ENCODE measurements at regions not wholly inside any gene's neighbourhood (a gene's known extent, or its start where the extent isn't known, plus 50 kb on each side); places are given as distances from the start of the nearest gene placed in this dataset.

DNA sequence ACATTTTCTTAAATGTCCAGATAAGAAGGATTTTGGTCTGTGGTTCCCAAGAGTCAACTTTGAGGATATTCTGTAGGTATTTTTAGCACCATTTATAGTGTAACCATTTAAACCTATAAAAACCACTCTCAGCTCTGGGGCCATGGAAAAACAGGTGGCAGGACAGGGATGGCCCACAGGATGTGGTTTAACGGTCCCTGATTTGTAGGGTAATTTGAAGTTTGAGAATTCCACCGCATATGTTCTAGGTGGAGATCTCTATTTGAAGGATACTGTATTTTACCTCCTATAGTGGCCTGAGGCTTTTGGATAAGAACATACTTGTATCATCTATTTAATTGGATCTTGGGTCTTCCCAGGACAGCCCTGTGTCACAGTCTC is 62.4 kb upstream of the IGLL5 start:
- DNase-seq = no peak

DNA sequence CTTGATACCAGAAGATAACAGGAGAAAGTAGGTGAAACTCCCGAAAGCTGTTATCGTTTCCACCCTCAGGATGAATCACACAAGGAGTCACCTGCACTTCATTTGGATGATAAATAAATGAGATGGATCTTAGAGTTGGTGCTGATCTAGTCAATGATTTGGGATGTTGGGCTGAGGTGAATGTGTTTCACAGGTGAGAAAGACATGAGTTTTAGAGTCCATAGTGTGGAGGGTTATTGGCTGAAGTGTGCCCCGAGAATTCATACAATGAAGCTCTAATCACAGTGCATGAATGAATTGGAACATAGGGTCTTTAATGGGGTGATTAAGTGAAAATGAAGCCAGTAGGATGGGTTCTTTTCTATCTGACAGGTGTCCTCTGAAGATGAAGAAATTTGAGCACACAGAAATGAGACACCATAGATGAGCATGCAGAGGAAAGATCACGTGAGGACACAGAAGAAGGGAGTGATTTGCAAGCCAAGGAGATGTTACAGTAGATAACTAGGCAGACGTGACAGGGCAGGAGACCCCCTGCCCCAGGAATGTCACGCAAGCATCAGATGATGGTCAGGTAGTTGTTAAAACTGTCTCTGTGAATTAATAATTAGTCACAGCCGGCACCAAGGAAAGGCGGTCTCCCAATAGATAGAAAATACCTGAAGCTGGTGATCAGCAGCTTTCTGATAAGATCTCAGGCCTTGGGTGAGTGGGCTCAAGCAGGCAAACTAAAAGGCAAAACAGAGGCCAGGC is 60.3 kb upstream of the IGLL5 start:
- DNase-seq = no peak

- DNase-seq = no peak
Measured at GRCh38 chr22:22830193-22830592, 57.4 kb upstream of the IGLL5 start.

DNA sequence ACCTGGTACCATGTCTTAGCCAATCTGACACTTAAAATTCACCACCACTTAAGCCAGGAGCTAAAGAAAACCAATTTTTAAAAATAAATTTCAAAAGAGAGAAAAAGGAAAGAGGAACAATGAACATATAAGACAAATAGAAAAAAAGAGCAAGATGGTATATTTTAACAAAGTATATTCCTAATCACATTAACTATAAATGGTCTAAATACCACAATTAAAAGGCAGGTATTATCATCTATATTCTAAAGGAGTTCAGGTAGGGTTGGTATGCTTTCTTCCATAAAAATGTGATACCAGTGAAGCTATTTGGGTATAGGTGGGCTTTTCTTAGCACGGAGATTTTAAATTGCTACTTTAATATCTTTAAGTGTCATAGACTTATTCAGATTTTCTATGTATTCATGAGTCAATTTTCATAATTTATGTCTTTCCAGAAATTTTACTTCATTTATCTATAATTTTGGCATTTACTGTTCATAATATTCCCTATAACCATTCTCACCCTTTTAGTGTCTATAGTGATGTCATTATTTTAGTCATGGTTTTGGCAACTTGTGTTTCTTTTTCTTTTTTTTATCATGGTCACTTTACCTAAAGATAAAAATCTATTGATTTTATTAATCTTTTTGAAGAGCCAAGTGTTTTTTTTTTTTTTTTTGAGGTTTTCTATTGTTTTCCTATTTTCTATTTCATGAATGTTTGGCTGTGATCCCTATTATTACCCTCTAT is 56.5 kb upstream of the IGLL5 start:
- no peak for DNase-seq

DNA sequence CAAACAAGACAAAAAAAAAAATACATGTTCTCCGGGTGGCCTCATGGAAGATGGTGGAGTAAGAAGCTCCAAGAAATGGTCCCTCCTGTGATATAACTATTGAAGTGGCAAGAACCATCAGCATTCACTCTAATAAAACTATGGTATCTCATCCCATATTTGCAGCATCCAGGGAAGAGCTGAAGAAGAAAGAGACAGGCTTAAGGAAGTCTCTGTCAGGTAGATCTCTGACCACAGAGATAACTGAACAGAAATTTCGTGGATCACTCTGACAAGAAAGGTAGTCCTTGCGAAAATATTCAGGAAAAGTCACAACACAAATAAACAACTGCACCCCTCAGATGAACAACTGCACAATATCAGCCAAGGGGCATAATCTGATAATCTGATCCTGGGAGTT is 54.6 kb upstream of the IGLL5 start:
- no peak for DNase-seq

GRCh38 chr22:22833488-22833887 is 54.1 kb upstream of the IGLL5 start:
- no peak for DNase-seq

DNA sequence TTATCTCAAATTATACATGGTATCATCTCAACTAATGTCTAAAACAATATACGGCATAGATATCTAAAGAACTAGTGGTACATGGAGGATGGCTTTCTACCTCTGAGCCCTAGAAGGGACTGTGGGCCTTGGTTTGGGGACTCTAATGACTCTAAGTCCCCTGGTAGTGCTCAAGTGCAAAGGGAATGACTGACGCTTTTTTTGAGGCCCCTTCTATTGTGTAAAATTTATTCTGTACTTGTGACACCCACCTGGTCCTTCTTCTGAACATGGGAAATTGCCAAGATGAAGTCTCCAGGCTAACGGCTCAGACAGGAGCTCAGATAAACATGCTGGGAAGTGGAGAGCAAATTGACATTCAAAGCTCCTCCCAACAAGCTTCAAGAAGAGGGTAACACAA is 53.4 kb upstream of the IGLL5 start:
- DNase-seq = no peak

- no peak for DNase-seq
Measured at GRCh38 chr22:22834783-22835182, 52.8 kb upstream of the IGLL5 start.

DNA sequence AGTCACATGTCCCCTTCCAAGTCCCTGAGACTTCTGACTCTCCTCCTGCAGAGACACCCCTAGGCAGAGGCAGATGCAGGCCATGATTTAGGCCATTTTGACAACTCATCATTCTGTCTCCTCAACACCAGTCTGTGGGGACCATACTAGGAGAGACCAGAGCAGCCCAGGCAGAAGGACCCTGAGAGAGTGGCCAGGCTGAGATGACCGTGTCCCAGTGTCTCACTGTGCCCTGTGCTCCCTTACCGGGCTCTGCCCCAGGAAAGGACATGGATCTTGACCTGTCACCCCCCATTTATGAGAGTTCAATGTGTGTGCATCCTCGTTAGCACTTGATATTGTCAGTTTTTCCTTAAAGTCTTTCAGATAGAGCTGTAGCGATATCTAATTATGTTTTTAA is 52.4 kb upstream of the IGLL5 start:
- DNase-seq = no peak

DNA sequence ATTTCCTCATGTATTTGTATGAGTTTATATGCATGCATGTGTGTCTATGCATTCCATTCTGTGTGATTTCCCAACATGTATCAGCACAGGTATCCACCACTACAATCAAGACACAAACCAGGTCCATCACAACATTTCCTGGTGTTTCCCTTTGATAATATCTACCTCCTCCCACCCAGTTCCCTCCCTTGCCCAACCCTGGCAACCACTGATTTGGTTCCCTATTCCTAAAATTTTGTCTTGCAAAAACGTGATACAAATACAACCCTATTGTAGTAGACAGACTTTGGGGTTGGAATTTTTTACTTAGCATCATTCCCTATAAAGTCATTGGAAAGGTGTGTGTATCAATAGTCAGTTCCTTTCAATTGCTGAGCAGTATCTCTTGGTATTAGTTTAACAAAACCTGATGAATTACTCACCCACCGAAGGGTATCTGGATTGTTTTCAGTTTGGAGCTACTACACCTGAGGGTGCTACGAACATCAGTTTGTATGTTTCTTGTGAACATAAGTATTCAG is 51.8 kb upstream of the IGLL5 start:
- no peak for DNase-seq

DNA sequence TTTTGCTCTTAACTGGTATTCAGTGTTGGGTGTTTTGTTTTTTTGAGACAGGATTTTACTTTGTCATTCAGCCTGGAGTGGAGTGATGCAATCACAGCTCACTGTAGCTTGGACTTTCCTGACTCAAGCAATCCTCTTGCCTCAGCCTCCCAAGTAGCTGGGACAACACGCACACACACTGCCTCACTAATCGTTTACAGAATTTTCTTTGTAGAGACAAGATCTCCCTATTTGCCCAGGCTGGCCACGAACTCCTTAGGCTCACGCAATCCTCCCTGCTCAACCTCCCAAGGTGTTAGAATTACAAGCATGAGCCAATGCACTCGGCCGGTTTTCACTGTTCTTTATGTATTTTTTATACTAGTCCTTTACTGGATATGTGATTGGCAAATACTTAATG is 51.0 kb upstream of the IGLL5 start:
- DNase-seq = no peak

Measured in NCI-H1694 (cell line).